ENCODE measurements at regions not wholly inside any gene's neighbourhood (a gene's known extent, or its start where the extent isn't known, plus 50 kb on each side); places are given as distances from the start of the nearest gene placed in this dataset.
"Not testable (repeated sequence)": the region's sequence is repeated elsewhere in the genome, so short reads cannot be mapped to it uniquely, and the experiment has no call there.

GRCh38 chr7:51827631-51828030 is 511.0 kb upstream of the COBL start:
- 41 to 51% methylated on average over 2 of the region's 2 CpGs for WGBS, 2 donors
- H3K4me1 ChIP-seq: no peaks in the 10 kb centered on the region
- no peak overlapping the region for H3K27ac ChIP-seq
- no peaks in the 10 kb centered on the region for H3K36me3 ChIP-seq (ENCODE audit: low read depth, missing control alignments)
- H3K27me3 ChIP-seq: no peaks in the 10 kb centered on the region
- intact Hi-C loops (cut with DNase I; ENCODE audit: low total_unique reads): no loop called here
- no peaks in the 10 kb centered on the region for H3K9me3 ChIP-seq
- H3K4me3 ChIP-seq: no peak overlapping the region
- DNase-seq: no peak
- TF ChIP-seq POLR2A (IDR thresholded peaks at IDR 0.05): no peak
- TF ChIP-seq CTCF (IDR thresholded peaks at IDR 0.05): no peak

- H3K27me3 ChIP-seq: no peaks in the 10 kb centered on the region
- H3K9me3 ChIP-seq: no peaks in the 10 kb centered on the region
- 73 to 86% methylated on average over 7 of the region's 7 CpGs for WGBS, 2 donors
- H3K36me3 ChIP-seq (ENCODE audit: low read depth, missing control alignments): no peaks in the 10 kb centered on the region
- DNase-seq: no peak
- H3K4me3 ChIP-seq: no peak overlapping the region
- H3K4me1 ChIP-seq: no peaks in the 10 kb centered on the region
- TF ChIP-seq CTCF (IDR thresholded peaks at IDR 0.05) (no peak), POLR2A (IDR thresholded peaks at IDR 0.05) (no peak)
- intact Hi-C loops (cut with DNase I; ENCODE audit: low total_unique reads): no loop called here
- H3K27ac ChIP-seq: no peak overlapping the region
These were observed 507.4 kb upstream of the COBL start for GRCh38 chr7:51824050-51824449.

GRCh38 chr7:51823437-51823836 is 506.8 kb upstream of the COBL start:
- Histone ChIP-seq H3K9me3 (no peaks in the 10 kb centered on the region), H3K27ac (no peak overlapping the region), H3K27me3 (no peaks in the 10 kb centered on the region), H3K36me3 (ENCODE audit: low read depth, missing control alignments) (no peaks in the 10 kb centered on the region), H3K4me1 (no peaks in the 10 kb centered on the region), H3K4me3 (no peak overlapping the region)
- no peak for DNase-seq
- TF ChIP-seq CTCF (IDR thresholded peaks at IDR 0.05) (no peak), POLR2A (IDR thresholded peaks at IDR 0.05) (no peak)
- 74 to 83% methylated on average over 3 of the region's 3 CpGs for WGBS, 2 donors
- intact Hi-C loops (cut with DNase I; ENCODE audit: low total_unique reads): no loop called here

- intact Hi-C loops (cut with DNase I; ENCODE audit: low total_unique reads): no loop called here
- DNase-seq: no peak
These were observed 501.2 kb upstream of the COBL start for GRCh38 chr7:51817694-51818225.

GRCh38 chr7:51805783-51806431 is 489.3 kb upstream of the COBL start:
- H3K27me3 ChIP-seq; H3K9me3 ChIP-seq; H3K4me1 ChIP-seq; intact Hi-C loops (cut with DNase I; ENCODE audit: low total_unique reads); H3K27ac ChIP-seq; H3K36me3 ChIP-seq (ENCODE audit: low read depth, missing control alignments); DNase-seq: not testable (repeated sequence)
- peak overlapping the region; percentile 41 to 50 for H3K4me3 ChIP-seq
- 60 to 80% methylated on average over 3 to 30 of the region's 41 CpGs for WGBS, 2 donors

More at GRCh38 chr7:51817694-51818225, 501.2 kb upstream of the COBL start:
- Histone ChIP-seq H3K27ac (no peak overlapping the region), H3K9me3 (no peaks in the 10 kb centered on the region), H3K36me3 (ENCODE audit: low read depth, missing control alignments) (no peaks in the 10 kb centered on the region), H3K4me3 (no peak overlapping the region), H3K27me3 (no peaks in the 10 kb centered on the region), H3K4me1 (no peaks in the 10 kb centered on the region)
- no peak for TF ChIP-seq CTCF (IDR thresholded peaks at IDR 0.05)
- TF ChIP-seq POLR2A (IDR thresholded peaks at IDR 0.05): no peak
- WGBS, 2 donors: 79 to 86% methylated on average over 5 of the region's 5 CpGs

Data from testis (tissue), 2 donors.